Activated CD4-positive, alpha-beta T cell treated with anti-CD3 and anti-CD28 coated beads, Interleukin-2, amount 10 ng/mL, durations not matched to agents 24 days and 14 days (primary cell): ENCODE measurements at regions not wholly inside any gene's neighbourhood (a gene's known extent, or its start where the extent isn't known, plus 50 kb on each side); places are given as distances from the start of the nearest gene placed in this dataset.
"Not testable (repeated sequence)": the region's sequence is repeated elsewhere in the genome, so short reads cannot be mapped to it uniquely, and the experiment has no call there.

Source experiments
- DNase-seq: peaks from one replicate; pipeline ENCODE4 v3.0.0; 2022
- H3K27ac Mint-ChIP-seq: one replicate; pipeline ENCODE4 v1.8.0; 2022; ENCODE audit warnings: mild to moderate bottlenecking, mixed read lengths
- H3K27me3 Mint-ChIP-seq: one replicate; pipeline ENCODE4 v1.8.0; 2022; ENCODE audit warnings: mixed read lengths
- H3K36me3 Mint-ChIP-seq: one replicate; pipeline ENCODE4 v1.8.0; 2022; ENCODE audit warnings: low read depth, mild to moderate bottlenecking, mixed read lengths
- H3K4me1 Mint-ChIP-seq: one replicate; pipeline ENCODE4 v1.8.0; 2021; ENCODE audit warnings: mixed read lengths
- H3K4me3 Mint-ChIP-seq: one replicate; pipeline ENCODE4 v1.8.0; 2022; ENCODE audit warnings: mild to moderate bottlenecking, moderate library complexity, mixed read lengths
- H3K9me3 Mint-ChIP-seq: one replicate; pipeline ENCODE4 v1.8.0; 2021; ENCODE audit warnings: mixed read lengths
- intact Hi-C: fragments of 100-400 bp; cut with micrococcal nuclease; formaldehyde crosslinking; loops from one replicate; pipeline ENCODE4 v1.15.1; 2023

DNA sequence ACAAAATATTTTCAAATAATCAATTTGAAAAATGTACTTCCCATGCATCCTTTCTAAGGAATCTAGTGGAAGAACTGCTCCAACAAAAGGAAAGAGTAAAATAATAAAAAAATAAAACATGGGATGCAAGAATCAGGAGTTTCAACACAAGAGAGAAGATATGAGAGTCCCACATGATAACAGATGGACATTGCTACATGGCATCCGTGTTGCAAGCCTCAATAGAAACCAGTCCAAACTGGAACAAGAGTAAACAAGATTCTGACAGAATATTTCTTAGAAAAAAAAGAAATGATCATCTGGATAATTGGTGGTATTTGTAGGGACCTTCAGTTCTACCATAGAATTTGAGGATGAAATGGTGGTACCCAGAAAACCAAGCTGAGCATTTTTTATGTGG, 186.8 kb downstream of the FRK start:
- no peak for DNase-seq
- H3K27me3 Mint-ChIP-seq, result no peaks in the 10 kb centered on the region
- intact Hi-C loops, result no loop called here
- H3K36me3 Mint-ChIP-seq, result no peaks in the 10 kb centered on the region
- no peak overlapping the region for H3K27ac Mint-ChIP-seq
- no peak overlapping the region for H3K4me3 Mint-ChIP-seq
- H3K9me3 Mint-ChIP-seq, result no peaks in the 10 kb centered on the region
- no peaks in the 10 kb centered on the region for H3K4me1 Mint-ChIP-seq

DNA sequence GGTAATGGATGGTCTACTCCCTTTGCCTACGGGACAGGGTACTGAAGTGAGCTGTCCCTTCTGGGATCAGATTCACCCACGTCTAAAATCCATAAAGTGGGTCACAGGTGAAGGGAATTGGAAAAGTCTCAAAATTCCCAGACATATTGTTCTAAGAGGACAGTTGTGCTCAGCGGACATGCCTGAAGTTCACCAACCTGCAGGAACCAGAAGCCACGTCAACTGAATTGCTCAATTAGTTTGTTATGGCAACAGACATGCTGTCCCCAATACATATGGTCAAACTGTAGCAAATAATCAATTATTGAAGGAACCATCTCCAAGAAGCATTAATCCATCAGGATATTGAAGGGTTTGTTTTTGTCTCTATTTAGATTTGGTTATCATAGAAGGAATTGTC, 190.2 kb downstream of the FRK start:
- no peak overlapping the region for H3K27ac Mint-ChIP-seq
- no peaks in the 10 kb centered on the region for H3K9me3 Mint-ChIP-seq
- H3K27me3 Mint-ChIP-seq, result no peaks in the 10 kb centered on the region
- no peaks in the 10 kb centered on the region for H3K36me3 Mint-ChIP-seq
- H3K4me1 Mint-ChIP-seq, result no peaks in the 10 kb centered on the region
- intact Hi-C loops, result no loop called here
- H3K4me3 Mint-ChIP-seq, result no peak overlapping the region
- no peak for DNase-seq

DNA sequence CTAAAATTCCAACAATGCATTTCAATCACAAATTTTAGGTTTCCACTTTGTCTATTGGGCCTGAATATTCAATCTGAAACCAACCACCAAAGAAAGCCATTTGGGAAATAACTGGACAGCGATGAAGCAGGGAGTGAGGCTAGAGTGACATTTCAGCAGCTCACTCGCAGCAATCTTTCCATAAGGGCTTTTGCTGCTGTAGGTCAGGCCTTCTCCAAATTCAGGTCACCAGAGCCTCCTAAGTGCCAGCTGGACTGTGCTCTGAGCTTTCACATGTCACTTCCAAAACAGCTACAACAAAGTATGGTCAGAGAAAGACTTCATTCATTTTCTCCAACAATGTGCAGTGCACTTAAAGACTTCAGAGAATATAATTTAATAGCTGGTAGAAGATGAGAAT, 194.8 kb downstream of the FRK start:
- H3K27ac Mint-ChIP-seq, result no peak overlapping the region
- no peak overlapping the region for H3K4me3 Mint-ChIP-seq
- no peaks in the 10 kb centered on the region for H3K4me1 Mint-ChIP-seq
- no peaks in the 10 kb centered on the region for H3K27me3 Mint-ChIP-seq
- DNase-seq, result no peak
- no peaks in the 10 kb centered on the region for H3K9me3 Mint-ChIP-seq
- intact Hi-C loops, result no loop called here
- H3K36me3 Mint-ChIP-seq, result no peaks in the 10 kb centered on the region

DNA sequence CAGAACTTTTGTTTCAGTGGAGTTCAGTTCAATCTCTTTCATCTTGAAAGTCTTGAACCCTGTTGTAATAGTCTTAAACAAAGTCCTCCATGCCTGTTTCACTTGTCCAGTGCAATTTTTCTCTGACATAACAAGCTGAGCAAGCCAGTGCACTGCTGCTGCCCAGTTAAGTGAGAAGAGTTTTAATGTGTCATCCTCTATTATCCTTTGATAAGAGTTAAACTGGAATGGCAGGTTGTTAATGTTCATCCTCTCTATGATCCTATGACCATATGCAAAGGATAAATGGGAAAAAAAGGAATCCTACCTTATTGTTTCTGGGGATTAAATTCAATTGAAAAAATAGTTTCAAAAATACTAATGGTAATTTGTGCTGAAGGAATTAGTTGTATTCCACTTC, 197.5 kb downstream of the FRK start:
- peaks cover 4% of the 10 kb centered on the region for H3K9me3 Mint-ChIP-seq
- DNase-seq, result no peak

DNA sequence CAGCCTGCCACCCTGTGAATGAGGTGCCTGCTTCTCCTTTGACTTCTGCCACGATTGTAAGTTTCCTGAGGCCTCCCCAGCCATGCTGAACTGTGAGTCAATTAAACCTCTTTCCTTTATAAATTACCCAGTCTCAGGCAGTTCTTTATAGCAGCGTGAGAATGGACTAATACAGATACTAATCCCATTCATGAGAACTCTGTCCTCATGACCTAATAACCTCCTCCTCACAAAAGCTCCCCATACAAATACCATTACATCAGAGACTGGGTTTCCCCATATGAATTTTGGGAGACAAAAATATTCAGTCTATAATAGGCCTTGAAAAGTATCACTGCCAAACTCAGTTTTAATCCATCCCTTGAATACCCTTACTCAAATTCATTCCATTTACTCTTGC, 199.0 kb downstream of the FRK start:
- DNase-seq, H3K27ac Mint-ChIP-seq, H3K4me3 Mint-ChIP-seq, H3K36me3 Mint-ChIP-seq, H3K9me3 Mint-ChIP-seq, H3K4me1 Mint-ChIP-seq, intact Hi-C loops, H3K27me3 Mint-ChIP-seq: not testable (repeated sequence)

More for the DNA sequence above, 197.5 kb downstream of the FRK start:
- Mint-ChIP-seq H3K27me3 (no peaks in the 10 kb centered on the region), H3K27ac (no peak overlapping the region), H3K4me3 (no peak overlapping the region), H3K36me3 (no peaks in the 10 kb centered on the region), H3K4me1 (no peaks in the 10 kb centered on the region)
- intact Hi-C loops, result no loop called here

DNA sequence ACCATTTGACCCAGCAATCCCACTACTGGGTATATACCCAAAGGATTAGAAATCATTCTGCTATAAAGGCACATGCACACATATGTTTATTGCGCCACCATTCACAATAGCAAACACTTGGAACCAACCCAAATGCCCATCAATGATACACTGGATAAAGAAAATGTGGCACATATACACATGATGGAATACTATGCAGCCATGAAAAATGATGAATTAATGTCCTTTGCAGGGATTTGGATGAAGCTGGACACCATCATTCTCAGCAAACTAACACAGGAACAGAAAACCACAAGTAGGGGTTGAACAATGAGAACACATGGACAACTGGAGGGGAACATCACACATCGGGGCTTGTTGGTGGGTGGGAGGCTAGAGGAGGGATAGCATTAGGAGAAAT, 201.1 kb downstream of the FRK start:
- intact Hi-C loops, H3K4me3 Mint-ChIP-seq, H3K27me3 Mint-ChIP-seq, H3K36me3 Mint-ChIP-seq, DNase-seq, H3K4me1 Mint-ChIP-seq, H3K27ac Mint-ChIP-seq: not testable (repeated sequence)
- H3K9me3 Mint-ChIP-seq, result peaks cover 11% of the 10 kb centered on the region

DNA sequence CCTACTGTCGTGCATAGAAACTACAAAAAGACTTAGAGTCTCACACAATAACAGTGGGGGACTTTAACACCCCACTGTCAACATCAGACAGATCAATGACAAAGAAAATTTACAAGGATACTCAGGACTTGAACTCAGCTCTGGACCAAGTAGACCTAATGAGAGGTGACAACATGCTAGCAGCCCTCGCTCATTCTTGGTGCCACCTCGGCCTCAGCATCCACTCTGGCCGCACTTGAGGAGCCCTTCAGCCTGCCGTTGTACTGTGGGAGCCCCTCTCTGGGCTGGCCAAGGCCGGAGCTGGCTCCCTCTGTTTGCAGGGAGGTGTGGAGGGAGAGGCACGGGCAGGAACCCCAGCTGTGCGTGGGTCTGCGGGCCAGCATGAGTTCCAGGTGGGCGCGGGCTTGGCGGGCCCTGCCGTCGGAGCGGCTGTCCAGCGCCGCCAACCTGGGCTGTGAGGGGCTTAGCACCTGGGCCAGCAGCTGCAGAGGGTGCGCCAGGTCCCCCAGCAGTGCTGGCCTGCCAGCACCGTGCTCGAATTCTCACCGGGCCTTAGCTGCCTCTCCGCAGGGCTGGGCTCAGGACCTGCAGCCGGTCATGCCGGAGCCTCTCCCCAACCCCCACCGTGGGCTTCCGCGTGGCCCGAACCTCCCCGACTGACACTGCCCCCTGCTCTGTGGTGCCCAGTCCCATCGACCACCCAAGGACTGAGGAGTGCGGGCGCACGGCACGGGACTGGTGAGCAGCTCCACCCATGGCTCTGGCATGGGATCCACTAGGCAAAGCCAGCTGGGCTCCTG, 205.6 kb downstream of the FRK start:
- no peaks in the 10 kb centered on the region for H3K27me3 Mint-ChIP-seq
- no peak overlapping the region for H3K4me3 Mint-ChIP-seq
- H3K9me3 Mint-ChIP-seq, result peaks cover 18% of the 10 kb centered on the region
- H3K36me3 Mint-ChIP-seq, result no peaks in the 10 kb centered on the region
- H3K4me1 Mint-ChIP-seq, result no peaks in the 10 kb centered on the region
- H3K27ac Mint-ChIP-seq, result no peak overlapping the region
- DNase-seq, result no peak
- intact Hi-C loops, result no loop called here

DNA sequence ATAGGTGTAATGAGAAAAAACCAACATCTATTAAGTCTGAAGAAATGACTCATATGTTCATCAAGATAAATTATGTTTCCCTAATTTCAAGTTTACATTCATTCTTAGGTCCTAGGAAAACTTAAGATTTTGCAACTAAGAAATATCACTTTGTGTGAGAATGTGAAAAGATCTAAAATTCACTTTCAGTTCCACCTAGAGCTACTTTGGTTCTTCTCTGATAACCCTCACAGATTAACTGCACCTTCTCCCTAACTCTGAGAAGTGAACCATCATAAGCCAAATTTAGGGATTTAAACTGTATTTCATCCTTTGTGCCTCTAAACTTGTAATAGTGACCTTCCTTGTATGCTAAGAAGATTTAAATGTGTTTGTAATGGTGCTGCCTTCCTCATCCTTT, 213.0 kb downstream of the FRK start:
- Mint-ChIP-seq H3K4me3 (no peak overlapping the region), H3K4me1 (no peaks in the 10 kb centered on the region), H3K27ac (no peak overlapping the region)

DNA sequence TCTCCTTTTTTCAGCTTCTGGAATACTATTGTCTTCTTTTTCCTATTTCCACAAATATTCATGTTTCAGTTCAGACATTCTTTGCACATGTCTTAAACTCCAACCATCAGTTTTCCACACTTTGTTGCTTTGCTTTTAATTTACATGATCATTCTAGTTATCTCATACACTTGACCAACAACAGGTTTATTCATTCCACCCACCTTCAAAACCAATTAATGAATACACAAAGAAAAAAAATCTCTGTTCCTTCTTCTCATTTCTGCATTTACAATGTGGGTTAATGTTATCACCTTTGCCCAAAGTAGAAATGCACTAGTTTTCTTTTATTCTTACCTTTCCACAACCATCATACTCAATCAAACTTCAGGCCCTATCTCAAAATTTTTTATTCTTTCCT, 216.7 kb downstream of the FRK start:
- Mint-ChIP-seq H3K27me3 (peaks cover 2% of the 10 kb centered on the region), H3K4me3 (no peak overlapping the region), H3K27ac (no peak overlapping the region), H3K9me3 (no peaks in the 10 kb centered on the region), H3K4me1 (no peaks in the 10 kb centered on the region), H3K36me3 (no peaks in the 10 kb centered on the region)
- intact Hi-C loops, result no loop called here
- no peak for DNase-seq

More for the DNA sequence above, 213.0 kb downstream of the FRK start:
- no peaks in the 10 kb centered on the region for H3K36me3 Mint-ChIP-seq
- intact Hi-C loops, result no loop called here
- no peak for DNase-seq
- H3K9me3 Mint-ChIP-seq, result no peaks in the 10 kb centered on the region
- H3K27me3 Mint-ChIP-seq, result peaks cover 2% of the 10 kb centered on the region

DNA sequence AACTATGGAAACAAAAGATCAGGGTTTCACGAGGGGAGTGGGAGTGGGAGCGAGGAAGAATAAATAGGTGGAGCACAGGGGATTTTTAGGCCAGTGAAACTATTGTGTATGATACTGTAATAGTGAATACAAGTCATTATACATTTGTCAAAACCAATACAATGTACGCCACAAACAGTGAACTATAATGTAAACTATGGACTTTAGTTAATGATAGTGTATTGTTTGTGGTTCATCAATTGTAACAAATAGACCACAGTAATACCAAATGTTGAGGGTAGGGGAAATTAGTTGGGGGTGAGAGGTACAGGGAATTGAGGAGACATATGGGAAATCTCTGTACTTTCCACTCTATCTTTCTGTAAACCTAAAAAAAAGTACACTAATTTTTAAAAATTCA, 218.4 kb downstream of the FRK start:
- peaks cover 2% of the 10 kb centered on the region for H3K27me3 Mint-ChIP-seq
- no peak overlapping the region for H3K4me3 Mint-ChIP-seq
- no peak for DNase-seq
- no peaks in the 10 kb centered on the region for H3K4me1 Mint-ChIP-seq
- no peak overlapping the region for H3K27ac Mint-ChIP-seq
- H3K36me3 Mint-ChIP-seq, result no peaks in the 10 kb centered on the region
- no peaks in the 10 kb centered on the region for H3K9me3 Mint-ChIP-seq
- intact Hi-C loops, result no loop called here

DNA sequence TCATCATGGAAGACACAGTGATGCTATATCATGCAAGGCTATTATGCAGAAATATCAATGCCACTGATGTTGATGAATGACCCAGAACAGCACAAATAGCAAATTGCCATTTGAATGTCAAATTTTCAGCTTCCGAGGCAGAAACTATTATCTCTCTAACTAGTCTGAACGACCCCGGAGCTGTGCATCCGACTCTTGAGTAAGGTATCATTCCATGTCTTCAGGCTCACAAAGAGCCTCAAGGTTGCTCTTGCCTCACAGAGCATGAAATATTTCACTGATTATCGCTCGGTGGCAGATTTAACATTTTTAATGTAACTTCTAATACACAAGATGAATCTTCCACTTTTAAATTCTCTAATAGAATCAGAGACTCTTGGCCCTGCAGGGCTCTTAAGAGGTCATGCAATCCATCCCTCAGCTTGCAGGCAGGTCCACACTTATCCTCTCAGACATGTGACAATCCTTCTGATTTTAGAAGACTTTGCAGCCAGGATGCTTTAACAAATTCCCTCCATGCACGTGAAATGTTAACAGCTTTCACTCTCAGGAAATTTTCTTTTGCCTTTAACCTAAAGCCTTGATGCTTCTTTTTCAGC, 221.0 kb downstream of the FRK start:
- Mint-ChIP-seq H3K27me3 (peaks cover 2% of the 10 kb centered on the region), H3K36me3 (no peaks in the 10 kb centered on the region), H3K4me1 (no peaks in the 10 kb centered on the region), H3K9me3 (no peaks in the 10 kb centered on the region), H3K27ac (no peak overlapping the region), H3K4me3 (no peak overlapping the region)
- intact Hi-C loops, result no loop called here
- DNase-seq, result no peak

DNA sequence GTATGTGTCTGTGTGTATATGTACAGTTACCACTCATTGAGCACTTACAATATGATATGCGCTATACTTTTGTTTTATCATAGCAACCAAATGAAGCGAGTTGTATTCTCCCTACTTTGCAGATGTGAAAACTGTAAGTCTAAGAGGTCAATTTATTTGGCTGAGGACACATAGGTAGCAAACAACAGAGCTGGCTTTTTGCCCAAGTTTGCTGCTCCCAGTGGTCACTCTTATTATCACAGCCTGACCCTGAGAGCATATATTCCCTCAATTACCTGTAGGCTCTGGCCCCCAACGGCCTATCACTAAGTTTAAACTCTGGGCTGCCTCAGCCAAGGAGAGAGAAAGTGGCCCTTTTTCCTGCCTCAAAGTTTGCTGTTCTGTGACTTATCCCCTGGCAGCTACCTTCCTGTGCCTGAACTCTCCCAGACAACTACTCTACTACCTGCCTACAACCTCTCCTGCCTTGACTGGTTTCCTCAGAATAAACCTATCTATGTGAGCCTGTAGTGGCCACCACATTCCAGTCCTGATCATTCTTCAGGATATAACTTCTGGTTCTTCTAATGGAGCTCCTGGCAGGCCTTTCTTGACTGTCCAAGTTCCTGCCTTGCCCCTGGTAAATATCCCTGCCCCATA, 221.8 kb downstream of the FRK start:
- no peaks in the 10 kb centered on the region for H3K4me1 Mint-ChIP-seq
- no peak for DNase-seq
- H3K4me3 Mint-ChIP-seq, result no peak overlapping the region
- H3K9me3 Mint-ChIP-seq, result no peaks in the 10 kb centered on the region
- no peaks in the 10 kb centered on the region for H3K27me3 Mint-ChIP-seq
- no peaks in the 10 kb centered on the region for H3K36me3 Mint-ChIP-seq
- intact Hi-C loops, result no loop called here
- H3K27ac Mint-ChIP-seq, result no peak overlapping the region

DNA sequence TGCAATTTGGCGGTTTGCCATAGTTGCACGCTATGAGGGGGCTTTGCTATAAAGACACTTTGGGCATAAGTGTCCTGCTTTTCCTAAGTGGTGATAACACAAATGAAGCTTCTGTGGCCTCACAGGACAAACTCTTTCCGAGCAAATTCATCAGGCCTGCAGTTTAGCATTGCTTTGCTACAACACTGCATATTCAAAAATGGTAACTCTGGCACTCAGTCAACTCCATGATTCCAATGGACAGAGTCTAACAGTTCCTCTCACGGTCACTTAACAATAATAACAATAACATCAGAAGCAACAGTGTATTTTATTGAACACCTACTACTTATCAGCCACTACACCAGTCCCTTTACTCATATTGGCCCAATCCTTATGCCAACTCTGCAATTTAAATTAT, 222.5 kb downstream of the FRK start:
- no peaks in the 10 kb centered on the region for H3K36me3 Mint-ChIP-seq
- intact Hi-C loops, result no loop called here
- H3K27ac Mint-ChIP-seq, result no peak overlapping the region
- no peaks in the 10 kb centered on the region for H3K27me3 Mint-ChIP-seq
- no peak for DNase-seq
- H3K4me1 Mint-ChIP-seq, result no peaks in the 10 kb centered on the region
- no peak overlapping the region for H3K4me3 Mint-ChIP-seq
- H3K9me3 Mint-ChIP-seq, result no peaks in the 10 kb centered on the region

DNA sequence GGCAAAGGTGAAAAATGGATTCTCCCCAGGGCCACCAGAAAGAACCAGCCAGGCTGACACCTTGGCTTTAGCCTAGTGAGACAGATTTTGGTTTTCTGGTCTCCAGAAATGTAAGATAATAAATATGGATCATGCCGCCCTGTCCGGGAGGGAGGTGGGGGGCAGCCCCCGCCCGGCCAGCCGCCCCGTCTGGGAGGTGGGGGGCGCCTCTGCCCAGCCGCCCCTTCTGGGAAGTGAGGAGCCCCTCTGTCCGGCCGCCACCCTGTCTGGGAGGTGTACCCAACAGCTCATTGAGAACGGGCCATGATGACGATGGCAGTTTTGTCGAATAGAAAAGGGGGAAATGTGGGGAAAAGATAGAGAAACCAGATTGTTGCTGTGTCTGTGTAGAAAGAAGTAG, 224.3 kb downstream of the FRK start:
- H3K27ac Mint-ChIP-seq, H3K36me3 Mint-ChIP-seq, DNase-seq, intact Hi-C loops, H3K27me3 Mint-ChIP-seq, H3K4me3 Mint-ChIP-seq, H3K4me1 Mint-ChIP-seq, H3K9me3 Mint-ChIP-seq: not testable (repeated sequence)
